ENCODE measurements at regions not wholly inside any gene's neighbourhood (a gene's known extent, or its start where the extent isn't known, plus 50 kb on each side); places are given as distances from the start of the nearest gene placed in this dataset.

- in situ Hi-C loops (cut with MboI; ENCODE audit: low sequenced_read_pairs): no loop called here
Observed at GRCh38 chr9:21744841-21745240, 57.6 kb upstream of the MTAP start.

GRCh38 chr9:21746550-21746949, 55.9 kb upstream of the MTAP start:
- in situ Hi-C loops (cut with MboI; ENCODE audit: low sequenced_read_pairs): no loop called here

- in situ Hi-C loops (cut with MboI; ENCODE audit: low sequenced_read_pairs): no loop called here
Observed at GRCh38 chr9:21747175-21747574, 55.3 kb upstream of the MTAP start.

- in situ Hi-C loops (cut with MboI; ENCODE audit: low sequenced_read_pairs): no loop called here
Observed at GRCh38 chr9:21750021-21750735, 52.3 kb upstream of the MTAP start.

- in situ Hi-C loops (cut with MboI; ENCODE audit: low sequenced_read_pairs): no loop called here
Observed at GRCh38 chr9:21751998-21752397, 50.4 kb upstream of the MTAP start.
